ENCODE measurements at regions not wholly inside any gene's neighbourhood (a gene's known extent, or its start where the extent isn't known, plus 50 kb on each side); places are given as distances from the start of the nearest gene placed in this dataset.
"Not testable (repeated sequence)": the region's sequence is repeated elsewhere in the genome, so short reads cannot be mapped to it uniquely, and the experiment has no call there.

DNA sequence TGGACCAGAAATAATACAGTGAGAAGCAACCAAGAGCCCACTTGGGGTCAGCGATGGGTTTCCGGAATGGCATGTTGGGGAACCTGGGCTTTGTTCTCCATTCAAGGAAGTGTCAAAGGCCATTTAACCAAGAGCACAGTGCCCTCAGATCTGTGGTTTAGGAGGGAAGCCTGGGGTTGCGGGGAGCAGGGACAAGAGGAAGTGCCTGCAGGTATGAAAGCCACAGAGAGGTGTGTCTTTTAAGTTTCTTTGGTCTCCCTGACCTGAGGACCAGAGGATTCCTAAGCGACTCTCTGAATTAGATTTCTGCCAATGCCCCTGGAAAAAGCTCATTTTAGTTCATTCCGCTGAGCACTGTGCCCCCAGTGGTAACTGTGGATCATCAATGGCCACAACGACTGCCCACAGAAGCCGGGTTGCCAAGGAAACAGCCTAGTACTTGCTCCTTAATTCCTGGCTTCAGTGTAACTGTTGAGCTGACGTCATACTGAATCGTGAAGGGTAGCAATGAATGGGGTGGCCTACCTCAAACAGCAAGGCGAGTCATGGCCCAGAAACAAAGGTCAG, 107.3 kb upstream of the SPIN1 start:
- no peak for DNase-seq

DNA sequence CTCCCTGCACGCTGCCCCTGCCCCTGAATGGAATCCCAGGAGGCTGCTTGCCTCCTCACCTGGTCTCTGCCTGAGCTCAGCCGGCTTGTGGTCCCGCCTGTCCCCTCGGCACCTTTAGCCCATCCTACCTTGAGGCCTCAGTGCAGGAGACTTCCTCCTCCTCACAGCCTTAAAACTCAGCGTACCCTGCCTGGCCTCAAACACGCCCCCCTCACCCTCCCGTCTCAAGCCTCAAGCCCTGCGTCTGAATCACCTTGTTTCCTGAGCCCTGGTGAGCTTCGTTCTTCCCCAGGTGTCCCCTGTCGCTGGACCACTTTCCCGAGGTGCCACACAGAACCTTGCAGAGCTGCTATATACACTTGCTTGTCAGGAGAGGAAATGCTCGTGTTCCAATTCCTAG, 110.2 kb upstream of the SPIN1 start:
- DNase-seq = no peak

DNA sequence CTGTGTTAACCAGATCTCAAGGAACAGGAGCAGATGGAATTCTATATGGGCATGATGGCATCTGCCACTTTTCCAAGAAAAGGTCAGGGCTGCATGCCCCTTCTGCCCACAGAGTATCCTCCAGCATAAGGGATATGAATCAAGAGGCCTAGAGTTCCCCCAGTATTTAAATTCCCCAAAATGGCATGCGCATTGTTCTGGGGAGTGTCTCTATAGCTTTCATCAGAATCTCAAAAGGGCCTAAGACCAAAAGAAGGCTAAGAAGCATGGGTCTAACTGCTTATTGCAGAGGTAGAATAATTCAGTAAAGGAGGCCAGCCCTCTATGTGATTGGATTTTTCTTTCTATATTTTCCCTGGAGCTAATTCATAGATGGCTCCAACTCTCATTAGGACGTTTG, 114.2 kb upstream of the SPIN1 start:
- DNase-seq = no peak

DNA sequence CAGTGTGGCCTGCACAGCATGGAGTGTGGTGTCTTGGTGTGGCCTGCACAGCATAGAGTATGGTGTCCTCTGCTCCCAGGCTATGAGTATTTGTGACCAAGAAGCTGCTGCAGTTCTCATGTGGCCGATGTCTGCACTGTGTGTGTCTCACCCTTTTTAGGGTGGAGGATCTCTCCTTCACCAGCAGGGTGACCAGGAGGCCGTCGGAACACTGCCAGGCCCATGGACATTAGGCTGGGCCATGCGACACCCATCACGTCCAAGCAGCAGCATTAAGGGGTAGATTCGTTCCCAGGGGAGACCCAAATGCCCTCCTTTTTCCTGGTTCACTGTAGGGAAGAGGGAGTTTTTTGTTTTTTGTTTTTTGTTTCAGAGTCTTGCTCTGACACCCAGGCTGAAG, 115.3 kb upstream of the SPIN1 start:
- no peak for DNase-seq

DNA sequence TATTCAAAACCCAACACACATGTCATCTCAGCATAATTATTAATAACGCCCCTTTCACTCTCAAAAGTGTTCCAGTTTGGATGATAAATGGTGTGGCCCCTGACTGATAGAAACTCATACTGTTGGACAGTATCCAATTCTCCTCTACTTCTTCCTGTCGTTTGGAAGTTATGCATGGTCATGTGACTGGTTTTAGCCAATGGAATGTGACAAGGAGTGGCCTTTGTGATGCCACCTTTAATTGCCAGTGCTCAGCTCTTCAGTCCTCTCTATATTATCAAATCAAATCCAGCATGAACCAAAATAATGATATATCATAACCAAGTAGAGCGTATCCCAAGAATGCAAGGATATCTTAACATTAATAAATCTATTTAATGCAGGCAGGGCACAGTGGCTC, 117.8 kb upstream of the SPIN1 start:
- DNase-seq = no peak

DNA sequence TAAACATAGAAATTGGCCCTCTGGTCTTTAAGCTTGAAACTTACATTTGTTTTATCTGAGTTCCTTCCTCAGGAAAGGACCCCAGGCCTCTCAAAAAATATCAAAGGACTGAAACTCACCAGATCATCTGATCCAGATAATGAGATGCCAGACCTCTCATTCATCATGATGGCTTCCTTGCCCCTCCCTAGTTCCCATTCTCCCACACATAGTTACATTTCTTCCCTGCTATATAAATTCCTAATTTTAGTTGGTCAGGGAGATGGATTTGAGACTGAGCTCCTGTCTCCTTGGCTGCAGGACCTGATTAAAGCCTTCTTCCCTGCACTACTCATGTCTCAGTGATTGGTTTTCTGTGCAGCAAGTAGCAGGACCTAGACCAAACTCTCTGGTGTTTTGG, 119.4 kb upstream of the SPIN1 start:
- DNase-seq = no peak

DNA sequence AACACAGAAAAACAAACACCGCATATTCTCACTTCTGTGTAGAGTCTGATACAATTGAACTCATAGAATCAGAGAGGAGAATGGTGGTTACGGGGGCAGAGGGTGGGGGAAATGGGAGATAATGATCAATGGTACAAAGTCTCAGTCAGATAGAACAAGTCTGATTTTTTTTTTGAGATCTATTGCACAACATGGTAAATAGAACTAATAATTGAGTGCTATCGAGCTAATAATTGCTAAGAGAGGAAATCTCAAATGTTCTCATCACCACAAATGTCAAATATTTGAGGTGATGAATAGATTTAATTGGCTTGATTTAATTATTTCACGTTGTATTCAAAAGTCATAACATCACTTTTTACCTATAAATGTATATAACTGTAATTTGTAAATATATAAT, 121.0 kb upstream of the SPIN1 start:
- DNase-seq = no peak

DNA sequence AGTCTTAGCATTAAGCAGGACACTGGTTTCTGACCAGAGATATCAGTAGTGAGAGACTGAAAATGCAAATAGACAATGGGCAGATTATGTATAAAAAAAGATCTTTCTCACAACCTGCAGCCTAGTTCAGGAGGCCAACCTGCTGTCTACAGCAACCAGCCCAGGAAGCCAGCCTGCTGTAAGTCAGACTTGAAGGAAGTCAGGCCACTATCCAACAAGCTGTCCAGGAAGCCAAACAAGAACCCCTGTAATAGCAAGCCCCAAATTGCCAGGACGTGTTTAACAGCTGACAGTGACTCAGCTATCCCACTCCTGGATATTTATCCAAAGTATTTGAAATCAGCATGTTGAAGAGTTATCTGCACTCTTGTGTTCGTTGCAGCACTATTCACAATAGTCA, 121.8 kb upstream of the SPIN1 start:
- DNase-seq = no peak

DNA sequence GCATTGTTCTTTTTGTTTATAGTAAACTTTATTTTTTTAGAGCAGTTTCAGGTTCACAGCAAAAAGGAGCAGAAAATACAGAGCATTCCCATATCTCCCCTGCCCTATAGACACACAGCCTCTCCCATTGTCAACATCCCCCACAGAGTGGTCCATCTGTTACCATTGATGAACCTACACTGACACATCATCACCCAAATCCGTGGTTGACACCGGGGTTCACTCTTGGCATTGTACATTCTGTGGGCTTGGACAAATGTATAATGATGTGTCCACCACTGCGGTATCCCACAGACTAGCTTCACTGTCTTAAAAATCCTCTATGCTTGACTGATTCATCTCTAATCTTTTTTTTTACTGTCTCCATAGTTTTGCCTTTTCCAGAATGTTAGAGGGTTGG, 120.7 kb upstream of the SPATA31C2 start:
- no peak for DNase-seq

DNA sequence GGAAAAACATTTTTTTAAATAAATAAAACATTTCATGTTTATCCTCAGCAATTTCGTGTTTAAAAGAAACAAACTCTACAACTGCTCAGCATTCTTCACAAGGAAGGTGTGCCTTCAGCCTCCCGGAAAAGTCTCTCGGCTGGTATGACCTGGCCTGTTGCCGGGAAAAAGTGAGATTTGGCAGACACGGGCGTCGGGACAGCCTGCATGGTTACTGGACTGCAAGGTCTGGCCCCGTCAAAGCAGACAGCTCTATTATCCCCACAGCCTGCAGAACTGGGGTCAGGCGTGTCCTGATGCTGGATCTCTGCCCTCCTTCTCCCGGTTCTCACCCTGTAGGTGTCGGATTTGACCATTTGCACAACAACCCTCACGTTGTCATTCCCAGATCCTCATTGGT, 120.3 kb upstream of the SPATA31C2 start:
- DNase-seq = no peak

DNA sequence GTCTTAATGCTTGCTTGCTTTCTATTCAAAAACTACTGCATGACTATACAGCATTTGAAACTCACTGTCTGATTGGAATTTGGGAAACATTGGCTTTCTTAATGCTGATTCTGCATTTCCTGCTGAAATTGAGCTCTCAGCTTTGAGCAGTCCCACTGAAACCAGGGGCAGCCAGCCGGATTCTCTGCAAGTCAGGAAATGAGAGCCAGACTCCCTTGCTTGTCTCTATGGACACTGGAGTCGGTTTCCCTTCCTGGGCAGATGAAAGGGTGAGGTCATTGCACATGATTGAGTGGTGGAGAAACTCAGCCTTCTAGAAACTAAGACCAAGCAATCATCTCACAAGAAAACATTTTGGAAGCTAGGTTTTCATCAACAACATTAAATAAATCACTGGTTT, 119.7 kb upstream of the SPATA31C2 start:
- DNase-seq = no peak

DNA sequence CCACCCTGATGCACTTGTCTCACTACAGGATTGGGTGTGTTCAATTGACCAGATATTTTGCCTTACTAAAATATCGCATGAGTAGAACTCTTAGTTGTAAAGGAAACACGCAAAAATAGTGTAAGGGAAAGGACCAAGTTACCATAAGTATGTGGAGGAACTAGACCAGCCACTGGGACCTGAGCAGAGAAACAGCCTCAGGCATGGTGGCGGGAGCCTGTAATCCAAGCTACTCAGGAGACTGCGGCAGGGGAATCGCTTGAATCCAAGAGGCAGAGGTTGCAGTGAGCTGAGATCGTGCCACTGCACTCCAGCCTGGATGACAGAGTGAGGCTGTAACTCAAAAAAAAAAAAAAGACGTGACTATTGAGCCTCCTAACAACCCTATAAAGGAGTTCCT, 117.9 kb upstream of the SPATA31C2 start:
- DNase-seq = no peak

DNA sequence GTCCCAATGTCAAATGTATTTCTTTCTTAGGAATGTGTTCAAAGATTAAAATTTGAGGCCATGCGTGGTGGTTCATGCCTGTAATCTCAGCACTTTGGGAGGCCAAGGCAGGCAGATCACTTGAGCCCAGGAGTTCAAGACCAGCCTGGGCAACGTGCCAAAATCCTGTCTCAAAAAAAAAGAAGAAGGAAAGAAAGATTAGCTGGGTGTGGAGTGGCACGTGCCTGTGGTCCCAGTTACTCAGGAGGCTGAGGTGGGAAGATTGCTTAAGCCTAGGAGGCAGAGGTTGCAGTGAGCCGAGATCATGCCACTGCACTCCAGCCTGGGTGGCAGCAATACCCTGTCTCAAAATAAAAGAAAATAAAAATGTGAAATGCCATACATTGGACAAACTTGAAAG, 117.5 kb upstream of the SPATA31C2 start:
- not testable (repeated sequence) for DNase-seq

DNA sequence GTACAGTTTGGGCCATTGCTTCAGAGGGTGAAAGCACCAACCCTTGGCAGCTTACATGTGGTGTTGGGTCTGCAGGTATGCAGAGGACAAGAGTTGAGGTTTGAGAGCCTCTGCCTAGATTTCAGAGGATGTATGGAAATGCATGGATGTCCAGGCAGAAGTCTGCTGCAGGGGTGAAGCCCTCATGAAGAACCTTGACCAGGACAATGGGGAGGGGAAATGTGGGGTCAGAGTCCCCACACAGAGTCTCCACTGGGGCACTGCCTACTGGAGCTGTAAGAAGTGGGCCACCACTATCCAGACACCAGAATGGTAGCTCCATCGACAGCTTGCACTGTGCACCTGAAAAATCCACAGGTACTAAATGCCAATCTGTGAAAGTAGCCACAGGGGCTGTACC, 113.6 kb upstream of the SPATA31C2 start:
- no peak for DNase-seq

DNA sequence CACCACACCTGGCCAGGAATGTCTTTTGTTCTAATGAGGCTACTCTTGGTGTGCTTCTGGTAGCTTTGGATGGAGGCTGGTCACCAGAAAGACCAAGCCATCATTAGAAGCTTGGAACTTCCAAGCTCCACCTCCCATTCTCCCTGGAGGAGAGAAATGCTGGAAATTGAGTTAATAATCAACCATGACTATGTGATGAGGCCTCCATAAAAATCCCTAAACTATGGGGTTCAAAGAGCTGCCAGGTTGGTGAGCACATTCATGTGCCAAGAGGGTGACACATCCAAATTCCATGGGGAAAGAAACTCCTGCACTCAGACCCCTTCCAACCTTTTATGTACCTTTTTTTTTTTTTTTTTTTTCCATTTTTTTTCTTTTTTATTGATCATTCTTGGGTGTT, 105.5 kb upstream of the SPATA31C2 start:
- DNase-seq = no peak

DNA sequence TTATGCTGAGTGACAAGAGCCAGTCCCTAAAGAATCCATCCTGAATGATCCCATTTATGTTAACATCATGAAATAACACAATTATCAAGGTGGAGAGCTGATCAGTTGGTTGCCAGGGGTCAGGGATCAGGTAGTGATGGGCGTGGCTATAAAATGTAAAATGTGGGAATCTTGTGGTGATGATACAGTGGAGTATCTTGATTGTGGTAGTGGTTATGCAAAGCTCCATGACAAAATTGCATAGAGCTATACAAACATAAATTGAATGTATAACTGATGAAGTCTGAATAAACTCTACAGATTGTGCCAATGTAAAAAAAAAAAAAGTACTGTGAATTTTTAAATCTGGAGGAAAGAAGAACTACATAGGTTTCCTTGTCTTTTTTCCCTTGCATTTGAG, 104.6 kb upstream of the SPATA31C2 start:
- DNase-seq = peak in 1 of 2 experiments; percentile 4

DNA sequence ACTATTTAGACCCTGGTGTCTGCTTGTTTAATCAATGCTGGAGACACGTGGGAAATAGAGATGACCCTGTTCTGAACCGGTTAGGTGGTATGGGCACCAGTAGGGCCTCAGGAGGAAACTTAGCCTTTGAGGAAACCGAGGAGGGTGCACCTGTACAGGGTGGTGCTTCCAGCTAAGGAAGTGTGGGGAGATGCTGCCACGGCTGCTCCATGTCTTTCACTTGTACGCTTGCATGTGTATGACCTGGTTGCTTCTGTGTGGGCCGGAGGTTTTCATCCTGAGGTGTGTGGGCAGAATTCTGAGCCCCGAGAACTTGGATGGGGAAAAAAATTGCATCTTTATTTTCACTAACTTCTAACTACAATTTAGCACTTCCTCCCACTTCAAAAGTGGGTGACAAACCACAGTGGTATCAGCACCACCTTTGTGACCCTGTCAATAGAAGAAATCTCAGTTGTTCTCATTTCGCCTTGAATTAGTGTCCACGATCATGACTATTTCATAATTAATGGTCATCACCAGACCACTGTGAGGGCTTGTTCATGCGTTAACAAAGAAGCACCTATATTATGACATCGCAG, 99.8 kb upstream of the SPATA31C2 start:
- DNase-seq = no peak

DNA sequence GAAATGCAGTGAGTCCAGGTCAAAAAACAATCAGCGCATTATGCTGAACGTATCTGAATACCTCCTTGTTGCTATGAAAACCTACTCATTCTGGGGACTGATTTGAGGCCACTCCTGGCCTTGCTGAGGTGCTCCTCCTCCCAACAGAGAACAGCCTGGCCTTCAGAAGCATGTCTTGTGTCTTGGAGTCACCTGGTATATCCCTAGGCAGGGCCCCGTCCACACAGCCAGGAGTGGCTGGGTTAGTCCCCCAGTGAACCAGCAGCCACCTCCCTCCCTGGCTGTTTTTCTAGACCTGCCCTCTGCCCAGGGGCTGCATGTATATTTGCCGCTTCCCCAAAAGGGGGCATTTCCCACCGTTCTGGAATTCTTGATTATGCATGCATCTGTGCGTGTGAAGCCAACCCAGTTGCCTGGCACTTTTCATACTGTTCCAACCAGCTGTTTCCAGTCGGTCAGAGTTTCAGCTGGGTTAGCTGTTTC, 99.2 kb upstream of the SPATA31C2 start:
- no peak for DNase-seq

DNA sequence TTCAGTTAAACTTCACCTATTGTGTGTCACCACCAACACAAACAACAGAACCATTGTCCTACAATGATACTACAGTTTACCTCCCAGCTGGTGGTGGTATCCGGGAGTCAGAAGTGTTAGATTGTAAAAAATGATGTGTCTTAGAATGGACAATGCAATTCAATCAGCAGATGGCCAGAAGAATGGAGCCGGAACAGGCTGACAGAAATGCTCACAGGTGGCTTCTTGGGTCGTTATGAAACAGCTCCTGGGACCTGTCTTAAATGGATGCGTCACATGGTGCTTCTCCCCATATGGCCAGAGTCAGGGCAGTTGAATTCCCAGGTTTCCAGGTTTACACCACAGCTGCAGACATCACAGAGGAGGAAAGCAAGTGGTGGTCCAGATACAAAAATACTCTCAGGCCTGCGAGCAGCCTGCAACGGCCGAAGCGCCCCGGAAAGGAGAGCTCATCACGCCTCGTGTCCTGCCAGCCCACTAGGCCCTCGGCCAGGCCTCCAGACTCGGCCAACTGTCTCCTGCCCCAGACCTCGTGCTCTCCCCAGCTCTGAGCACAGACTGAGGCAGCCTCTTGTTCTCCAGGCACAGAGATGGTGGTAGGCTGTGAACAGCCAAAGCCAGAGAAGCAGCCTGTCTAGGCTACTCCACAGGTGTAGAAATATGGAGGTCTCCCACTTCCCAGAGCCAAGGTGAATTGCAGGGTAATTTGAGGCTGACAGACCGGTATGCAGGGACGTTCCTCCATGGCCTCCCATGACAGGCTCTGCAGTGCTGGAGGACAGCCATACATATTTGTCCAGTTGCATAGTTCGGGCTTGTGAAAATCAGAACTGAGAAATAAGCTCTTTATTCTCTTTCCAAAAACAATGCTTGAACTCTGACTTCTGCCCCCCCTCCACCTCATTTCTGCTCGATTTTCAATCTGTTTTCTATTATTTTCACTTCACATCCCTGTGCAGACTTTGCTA, 98.5 kb upstream of the SPATA31C2 start:
- no peak for DNase-seq

DNA sequence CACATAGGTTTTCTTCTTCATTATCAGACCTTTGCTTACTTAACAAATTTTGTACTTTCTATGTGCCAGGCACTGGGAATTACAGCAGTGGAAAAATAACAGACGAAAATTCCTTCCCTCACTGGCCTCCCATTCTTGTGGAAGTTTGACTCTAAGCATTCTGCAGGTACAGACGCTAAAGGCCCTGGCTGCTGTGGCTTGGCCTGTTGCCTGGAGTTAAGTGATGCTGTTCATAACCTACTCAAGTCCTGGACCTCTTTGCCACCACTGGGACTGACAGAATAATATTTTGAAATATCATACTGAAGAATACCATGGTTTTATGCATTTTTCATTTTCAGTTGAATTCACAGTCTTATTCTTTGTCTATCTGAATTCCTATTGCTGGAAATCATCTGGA, 97.3 kb upstream of the SPATA31C2 start:
- DNase-seq = no peak

DNA sequence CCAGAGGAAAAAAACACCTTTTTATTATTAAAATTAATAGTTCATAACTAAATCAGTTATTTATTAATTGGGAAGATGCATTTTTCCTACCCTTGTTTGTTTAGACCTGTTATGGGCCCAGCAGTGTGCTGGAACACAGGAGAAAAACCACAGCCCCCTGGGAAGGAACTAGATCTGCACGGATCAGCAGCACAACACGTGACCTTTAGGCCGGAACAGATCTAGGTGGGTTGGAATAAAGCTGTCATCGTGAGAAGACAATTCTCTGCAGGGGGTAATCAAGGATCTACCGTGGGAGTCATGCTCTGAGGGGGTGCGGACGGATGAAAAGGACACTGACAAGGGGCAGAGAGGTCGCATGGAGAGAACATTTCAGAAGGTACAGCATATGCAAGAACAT, 95.8 kb upstream of the SPATA31C2 start:
- no peak for DNase-seq

DNA sequence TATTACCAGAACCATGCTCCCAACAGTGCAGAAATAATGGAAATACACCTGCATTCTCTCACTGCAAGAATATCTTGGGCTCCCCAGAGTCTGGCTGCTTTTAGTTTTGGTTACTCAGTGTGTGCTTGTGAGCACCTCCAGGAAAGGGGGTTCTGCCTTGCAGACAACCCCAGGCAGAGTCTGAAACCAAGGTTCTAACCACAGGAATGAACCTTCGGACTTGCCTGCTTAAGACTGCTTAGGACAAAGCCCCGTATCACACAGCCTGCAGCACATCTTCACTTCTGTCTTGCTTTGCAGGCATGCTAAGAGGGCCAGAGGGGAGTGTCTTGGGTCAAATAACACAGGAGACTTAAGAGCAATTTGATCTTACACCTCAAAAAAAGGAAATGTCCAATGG, 94.8 kb upstream of the SPATA31C2 start:
- DNase-seq = no peak

DNA sequence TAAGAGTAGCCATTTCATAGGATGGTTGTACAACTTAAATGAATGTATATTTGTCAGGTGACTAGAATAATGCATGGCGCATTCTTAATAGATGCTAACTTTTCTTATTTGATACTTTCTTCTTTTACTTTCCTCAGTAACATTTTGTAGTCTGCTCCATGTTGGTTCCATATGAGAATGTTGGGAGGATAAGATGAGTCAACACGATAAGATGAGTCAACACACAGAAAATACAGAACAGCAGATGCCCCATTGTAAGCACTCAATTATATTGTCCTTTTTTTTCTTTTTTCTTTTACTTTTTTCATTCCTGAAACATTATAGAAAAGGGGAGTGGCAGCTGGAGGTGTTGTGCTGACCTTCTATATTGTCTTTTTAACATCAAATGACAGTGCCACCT, 92.3 kb upstream of the SPATA31C2 start:
- DNase-seq = no peak

DNA sequence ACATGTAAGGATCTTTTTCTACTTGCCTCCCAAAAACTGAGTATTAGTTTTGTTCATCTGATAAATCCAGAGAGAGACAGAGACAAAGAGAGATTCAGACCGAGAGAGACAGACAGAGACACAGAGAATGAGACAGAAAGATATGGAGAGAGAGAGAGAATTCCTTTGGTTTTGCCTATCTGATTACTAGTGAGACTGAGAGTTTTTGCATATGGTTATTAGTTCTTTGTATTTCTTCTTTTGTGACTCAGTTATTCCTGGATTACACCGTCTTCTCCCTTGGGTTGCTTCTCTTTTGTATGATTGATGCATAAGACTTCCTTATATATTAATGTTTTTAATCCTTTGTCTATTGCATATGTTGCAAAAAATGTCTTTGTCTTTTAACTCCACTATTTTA, 91.2 kb upstream of the SPATA31C2 start:
- DNase-seq = no peak
